ENCODE measurements at regions not wholly inside any gene's neighbourhood (a gene's known extent, or its start where the extent isn't known, plus 50 kb on each side); places are given as distances from the start of the nearest gene placed in this dataset.

- DNase-seq: no peak
Observed at GRCh38 chr18:24741321-24741720, 280.9 kb downstream of the HRH4 start.

GRCh38 chr18:24741965-24742724 is 281.7 kb downstream of the HRH4 start:
- no peak for DNase-seq

- DNase-seq: no peak
Observed at GRCh38 chr18:24754583-24755253, 294.3 kb downstream of the HRH4 start.

- DNase-seq: no peak
Observed at GRCh38 chr18:24756385-24756784, 295.9 kb downstream of the HRH4 start.

GRCh38 chr18:24757134-24757533 is 296.7 kb downstream of the HRH4 start:
- no peak for DNase-seq

DNA sequence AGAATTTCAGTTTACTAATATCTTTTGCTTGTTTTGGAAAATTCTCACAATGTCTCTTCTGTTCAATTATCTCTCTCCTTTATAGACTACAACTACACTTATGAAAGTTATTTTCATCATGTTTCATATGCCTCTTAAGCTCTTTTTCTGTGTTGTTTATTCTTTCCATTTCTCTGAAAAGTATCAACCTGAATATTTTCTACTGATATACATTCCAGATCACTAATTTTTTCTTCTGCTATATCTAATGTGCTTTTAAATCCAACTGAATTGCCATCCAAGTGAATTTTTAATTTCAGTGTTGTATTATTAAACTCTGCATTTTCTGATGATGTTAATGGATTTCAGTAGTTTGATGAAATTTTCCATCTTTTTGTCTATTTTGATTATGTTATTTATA is 301.3 kb downstream of the HRH4 start:
- no peak for DNase-seq

- no peak for DNase-seq
Observed at GRCh38 chr18:24762511-24762910, 302.1 kb downstream of the HRH4 start.

- no peak for DNase-seq
Observed at GRCh38 chr18:24763765-24764513, 303.5 kb downstream of the HRH4 start.

GRCh38 chr18:24764766-24765165 is 304.3 kb downstream of the HRH4 start:
- no peak for DNase-seq

GRCh38 chr18:24766376-24766775 is 305.9 kb downstream of the HRH4 start:
- DNase-seq: no peak

DNA sequence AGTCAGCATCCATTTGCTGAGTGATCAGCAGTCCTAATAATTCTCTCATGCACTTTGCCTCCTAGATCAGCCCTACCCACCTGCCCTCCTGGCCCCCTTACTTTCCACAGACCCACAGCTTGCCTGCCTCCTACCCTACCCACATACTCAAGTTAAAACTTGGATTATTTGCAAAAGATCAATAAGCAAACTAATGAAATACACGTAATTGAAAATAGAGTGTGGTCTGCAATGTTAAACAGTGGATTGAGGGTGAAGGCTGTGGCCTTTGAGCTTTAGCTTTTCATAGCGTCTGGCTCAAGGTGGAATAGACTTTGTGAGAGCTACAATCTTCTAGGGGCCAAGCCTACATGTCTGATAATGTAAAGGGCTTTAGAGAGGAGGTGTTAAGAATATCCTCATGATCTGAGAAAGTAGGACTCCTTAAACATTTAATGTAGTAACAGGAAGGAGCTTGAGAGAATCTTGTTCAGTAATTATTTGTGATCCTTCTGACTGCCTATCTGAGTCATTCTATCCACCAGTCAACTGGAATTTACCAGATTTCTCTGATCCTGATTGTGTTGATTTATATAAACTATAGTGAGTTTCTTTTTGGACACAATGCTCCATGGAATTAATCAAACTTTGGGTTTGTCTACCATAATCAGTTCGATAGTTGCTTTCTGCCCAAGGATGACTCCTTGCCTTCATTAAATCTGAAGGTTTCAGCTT is 310.0 kb downstream of the HRH4 start:
- no peak for DNase-seq

DNA sequence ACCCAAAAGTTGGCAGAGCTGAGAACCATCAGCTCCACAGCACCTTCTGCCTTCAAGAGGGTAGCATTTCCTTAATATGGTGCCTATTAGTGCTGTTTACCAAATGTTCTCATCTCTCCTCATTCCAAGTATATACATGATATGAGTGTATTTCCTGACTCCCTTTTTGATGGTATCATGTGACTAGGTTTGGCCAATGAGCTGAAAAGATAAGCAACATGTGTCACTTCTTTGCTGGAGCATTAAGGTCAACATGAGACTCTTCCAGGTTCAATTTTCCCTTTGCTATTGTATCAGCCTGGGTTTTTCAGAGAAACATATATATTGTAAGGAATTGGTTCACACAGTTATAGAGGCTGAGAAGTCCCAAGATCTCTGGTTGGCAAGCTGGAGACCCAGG is 310.9 kb downstream of the HRH4 start:
- no peak for DNase-seq

GRCh38 chr18:24773101-24773500 is 312.7 kb downstream of the HRH4 start:
- DNase-seq: no peak

DNA sequence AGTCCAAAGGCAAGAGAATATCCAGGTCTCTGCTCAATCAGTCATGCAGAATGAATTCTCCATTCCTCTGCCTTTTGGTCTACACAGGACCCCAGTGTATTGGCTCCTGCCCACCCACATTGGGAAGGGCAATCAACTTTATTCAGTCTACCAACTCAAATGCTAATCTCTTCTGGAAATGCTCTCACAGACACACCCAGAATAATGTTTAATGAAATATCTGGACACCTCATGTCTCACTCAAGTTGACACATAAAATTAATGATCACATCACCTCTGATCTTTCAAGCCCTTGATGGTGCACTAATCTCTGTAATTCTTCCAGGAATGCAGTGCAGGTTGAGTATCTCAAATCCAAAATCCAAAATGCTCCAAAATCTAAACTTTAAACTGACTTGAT is 315.6 kb downstream of the HRH4 start:
- no peak for DNase-seq

DNA sequence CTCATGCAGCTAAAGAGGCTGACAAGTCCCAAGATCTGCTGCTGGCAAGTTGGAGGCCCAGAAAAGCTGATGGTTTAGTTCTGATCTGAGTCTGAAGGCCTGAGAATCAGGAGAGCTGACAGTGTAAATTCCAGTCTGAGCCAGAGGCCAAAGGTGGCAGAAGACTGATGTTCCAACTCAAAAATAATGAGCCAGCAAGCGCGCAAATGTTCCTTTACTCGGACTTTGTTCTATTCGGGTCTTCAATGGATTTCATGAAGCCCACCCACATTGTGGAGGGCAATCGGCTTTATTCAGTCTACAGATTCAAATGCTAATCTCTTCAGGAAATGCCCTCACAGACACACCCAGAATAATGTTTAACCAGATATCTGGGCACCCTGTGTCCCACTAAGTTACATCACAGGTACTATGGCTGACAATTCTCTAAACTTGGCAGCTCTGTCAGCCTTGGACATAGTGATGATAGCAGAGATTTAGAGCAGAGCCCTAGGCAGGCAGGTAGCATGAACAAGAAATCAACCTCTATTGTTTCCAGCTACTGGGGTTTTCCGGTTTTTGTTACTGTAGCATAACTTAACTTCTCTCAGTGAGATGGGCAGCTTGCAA is 318.5 kb downstream of the HRH4 start:
- DNase-seq: no peak

DNA sequence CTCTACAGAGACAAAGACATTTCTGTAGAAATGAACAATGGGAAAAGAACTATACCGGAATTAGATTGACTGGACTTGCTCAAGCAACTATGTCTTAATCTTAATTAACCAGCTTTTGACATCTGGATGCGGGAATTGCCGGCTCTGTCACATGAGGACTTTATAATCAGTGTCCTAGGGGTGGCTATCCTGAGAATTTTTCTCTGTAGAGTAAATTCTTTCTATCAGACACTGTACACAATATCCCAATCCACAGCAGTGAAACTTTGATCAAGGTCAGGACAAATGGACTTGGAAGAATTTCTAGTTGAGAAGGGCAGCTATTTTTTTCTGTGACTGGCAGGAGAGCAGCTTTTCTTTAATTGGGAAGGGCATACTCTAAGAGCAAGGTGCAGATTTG is 322.1 kb downstream of the HRH4 start:
- DNase-seq: no peak

GRCh38 chr18:24785019-24785418 is 324.6 kb downstream of the HRH4 start:
- no peak for DNase-seq

DNA sequence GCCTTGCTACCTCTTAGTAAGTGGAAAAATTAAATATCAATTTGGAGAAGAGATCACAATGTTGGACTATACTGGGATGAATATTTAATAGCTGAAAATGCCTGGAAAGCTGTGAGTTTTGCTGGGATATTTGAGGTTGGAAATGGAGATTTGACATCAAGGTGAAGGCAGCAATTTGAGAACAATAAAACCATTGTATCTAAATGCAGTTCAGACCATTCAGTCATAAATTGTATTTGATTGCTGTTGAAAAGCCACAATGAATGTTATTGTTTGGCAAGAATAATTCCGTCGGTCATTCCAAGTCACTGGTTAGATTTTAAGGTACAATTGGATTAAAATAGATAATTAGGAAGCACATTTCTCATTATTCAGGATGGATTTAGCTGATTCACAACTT is 325.6 kb downstream of the HRH4 start:
- DNase-seq: no peak

DNA sequence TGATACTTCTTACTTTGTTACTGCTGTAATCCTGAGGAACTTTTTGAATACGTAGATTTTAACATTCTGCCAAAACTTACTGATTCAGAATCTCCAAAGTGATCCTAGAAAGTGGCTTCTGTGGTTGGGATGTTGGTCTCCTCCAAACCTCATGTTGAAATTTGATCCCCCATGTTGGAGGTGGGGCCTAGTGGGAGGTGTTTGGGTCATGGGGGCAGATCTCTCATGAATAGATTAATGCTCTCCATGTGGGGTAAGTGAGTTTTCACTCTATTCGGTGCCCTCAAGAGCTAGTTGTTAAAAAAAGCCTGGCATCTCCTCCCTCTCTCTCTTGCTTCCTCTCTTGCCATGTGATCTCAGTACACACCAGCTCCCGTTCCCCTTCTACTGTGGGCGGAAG is 329.9 kb downstream of the HRH4 start:
- DNase-seq: no peak

DNA sequence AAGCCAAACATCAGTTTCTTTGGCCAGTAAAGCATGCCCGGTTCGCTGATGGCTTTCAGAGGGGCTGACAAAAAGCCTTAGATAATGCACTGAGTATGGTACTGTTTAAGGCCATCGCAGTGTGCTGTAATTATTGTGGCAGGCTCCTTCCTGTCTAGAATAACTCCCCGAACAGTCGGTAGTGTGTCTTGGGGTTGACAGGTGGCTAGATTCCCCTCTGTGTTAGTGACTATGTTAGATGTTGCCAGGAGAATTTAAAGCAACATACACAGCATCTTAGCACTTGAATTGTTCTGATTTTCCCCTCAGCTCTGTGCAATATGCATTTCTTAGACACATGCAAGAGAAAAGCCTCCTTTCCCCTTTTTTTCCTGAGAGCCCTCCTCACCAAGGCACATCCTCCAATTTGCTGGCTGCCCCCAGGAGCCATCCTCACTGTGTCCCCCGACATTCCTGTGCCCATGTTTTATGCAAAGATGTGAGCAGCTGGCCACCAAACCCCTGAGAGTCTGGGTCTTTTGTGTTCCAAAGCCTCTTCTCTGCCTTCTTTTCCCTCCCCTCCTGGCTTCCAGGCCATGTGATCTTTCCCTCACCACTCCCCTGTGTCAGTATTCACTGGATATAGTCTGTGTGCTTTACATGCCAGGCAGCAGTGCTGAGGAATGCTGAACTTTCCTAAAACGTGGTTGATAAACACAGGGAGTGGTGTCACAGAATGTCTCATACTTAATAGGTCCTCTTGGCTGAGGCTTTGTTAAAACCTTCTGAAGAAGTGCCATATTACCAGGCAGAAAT is 331.5 kb downstream of the HRH4 start:
- no peak for DNase-seq

- no peak for DNase-seq
Observed at GRCh38 chr18:24793742-24794141, 333.3 kb downstream of the HRH4 start.

DNA sequence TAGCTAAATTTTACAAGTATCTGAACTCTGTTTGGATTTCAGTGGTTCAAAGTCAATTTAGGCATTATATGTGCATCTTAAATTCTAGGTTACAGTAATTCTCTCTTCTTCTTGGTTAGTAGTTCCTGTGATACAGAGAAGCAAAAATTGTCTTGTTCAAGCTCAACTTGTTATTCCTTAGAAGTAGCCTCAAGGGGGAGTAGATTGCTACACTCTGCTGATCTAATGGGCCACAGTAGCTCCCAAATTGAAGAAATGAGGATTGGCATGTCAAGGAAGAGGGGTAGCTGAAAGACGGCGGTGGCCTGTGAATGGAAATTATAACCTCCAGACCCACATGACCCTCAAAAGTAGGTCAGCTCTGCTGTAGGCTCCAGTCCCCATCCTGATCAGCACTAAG is 334.7 kb downstream of the HRH4 start:
- DNase-seq: no peak
